ENCODE measurements at regions not wholly inside any gene's neighbourhood (a gene's known extent, or its start where the extent isn't known, plus 50 kb on each side); places are given as distances from the start of the nearest gene placed in this dataset.

GRCh38 chr1:78226784-78227183, 181.0 kb downstream of the GIPC2 start:
- Histone ChIP-seq H3K4me3 (no peak overlapping the region), H4K20me1 (ENCODE audit: insufficient read depth) (no peaks in the 10 kb centered on the region), H3K27ac (no peak overlapping the region), H3K9me3 (ENCODE audit: insufficient read depth, low read depth) (peaks cover 23% of the 10 kb centered on the region), H3K4me1 (replicated peaks; ENCODE audit: insufficient read depth) (peaks cover 13% of the 10 kb centered on the region), H3F3A (ENCODE audit: insufficient read depth, low read depth) (peaks cover 12% of the 10 kb centered on the region; the same call in 1 of the 2 replicates), H2AFZ (no peak overlapping the region), H3K79me2 (ENCODE audit: low read depth) (no peaks in the 10 kb centered on the region), H3K9me2 (ENCODE audit: insufficient read depth) (no peaks in the 10 kb centered on the region), H3K4me2 (no peak overlapping the region), H3K36me3 (ENCODE audit: low read depth) (no peaks in the 10 kb centered on the region), H3K27me3 (ENCODE audit: insufficient read depth, low read depth) (no peaks in the 10 kb centered on the region)
- no peak for DNase-seq
- TF ChIP-seq EZH2 (IDR thresholded peaks at IDR 0.05; ENCODE audit: low read depth): no peak
- TF ChIP-seq CTCF (conservative IDR thresholded peaks at IDR 0.05): no peak
- ChIA-PET CTCF (no interaction called here), POLR2A (ENCODE audit: unreplicated experiment) (no interaction called here)
- BruUV-seq (replicated peaks): no TSS peak
- intact Hi-C loops (cut with micrococcal nuclease; ENCODE audit: unreplicated experiment): no loop called here

GRCh38 chr1:78227705-78228635, 182.2 kb downstream of the GIPC2 start:
- DNase-seq: no peak
- Histone ChIP-seq H3K79me2 (ENCODE audit: low read depth) (no peaks in the 10 kb centered on the region), H3K4me3 (no peak overlapping the region), H3K4me1 (replicated peaks; ENCODE audit: insufficient read depth) (peaks cover 13% of the 10 kb centered on the region), H3K27me3 (ENCODE audit: insufficient read depth, low read depth) (no peaks in the 10 kb centered on the region), H2AFZ (no peak overlapping the region), H3K4me2 (no peak overlapping the region), H3K36me3 (ENCODE audit: low read depth) (no peaks in the 10 kb centered on the region), H3K27ac (no peak overlapping the region), H3F3A (ENCODE audit: insufficient read depth, low read depth) (peaks cover 12% of the 10 kb centered on the region; the same call in 1 of the 2 replicates), H3K9me3 (ENCODE audit: insufficient read depth, low read depth) (peaks cover 23% of the 10 kb centered on the region), H4K20me1 (ENCODE audit: insufficient read depth) (no peaks in the 10 kb centered on the region), H3K9me2 (ENCODE audit: insufficient read depth) (no peaks in the 10 kb centered on the region)
- no TSS peak for BruUV-seq (replicated peaks)
- CTCF ChIA-PET: no interaction called here
- intact Hi-C loops (cut with micrococcal nuclease; ENCODE audit: unreplicated experiment): no loop called here
- TF ChIP-seq CTCF (conservative IDR thresholded peaks at IDR 0.05) (no peak), EZH2 (IDR thresholded peaks at IDR 0.05; ENCODE audit: low read depth) (no peak)
- POLR2A ChIA-PET (ENCODE audit: unreplicated experiment): no interaction called here

GRCh38 chr1:78229344-78229743, 183.6 kb downstream of the GIPC2 start:
- TF ChIP-seq EZH2 (IDR thresholded peaks at IDR 0.05; ENCODE audit: low read depth) (no peak), CTCF (conservative IDR thresholded peaks at IDR 0.05) (no peak)
- Histone ChIP-seq H3K79me2 (ENCODE audit: low read depth) (no peaks in the 10 kb centered on the region), H3K4me1 (replicated peaks; ENCODE audit: insufficient read depth) (peaks cover 13% of the 10 kb centered on the region), H3K36me3 (ENCODE audit: low read depth) (no peaks in the 10 kb centered on the region), H3K4me2 (peak overlapping the region; percentile 45), H4K20me1 (ENCODE audit: insufficient read depth) (no peaks in the 10 kb centered on the region), H3K27ac (peak overlapping the region; percentile 19), H3K9me3 (ENCODE audit: insufficient read depth, low read depth) (peaks cover 23% of the 10 kb centered on the region), H3F3A (ENCODE audit: insufficient read depth, low read depth) (peaks cover 12% of the 10 kb centered on the region; the same call in 1 of the 2 replicates), H3K9me2 (ENCODE audit: insufficient read depth) (no peaks in the 10 kb centered on the region), H2AFZ (no peak overlapping the region), H3K4me3 (no peak overlapping the region), H3K27me3 (ENCODE audit: insufficient read depth, low read depth) (no peaks in the 10 kb centered on the region)
- intact Hi-C loops (cut with micrococcal nuclease; ENCODE audit: unreplicated experiment): no loop called here
- CTCF ChIA-PET: no interaction called here
- BruUV-seq (replicated peaks): no TSS peak
- DNase-seq: peak; percentile 11 to 85
- POLR2A ChIA-PET (ENCODE audit: unreplicated experiment): no interaction called here

All from PC-9 (cell line).